Skeletal muscle cell (primary cell): ENCODE measurements at regions not wholly inside any gene's neighbourhood (a gene's known extent, or its start where the extent isn't known, plus 50 kb on each side); places are given as distances from the start of the nearest gene placed in this dataset.

Source experiments
- DNase-seq: peaks from one replicate; pipeline ENCODE4 v3.0.0-alpha.2; 2010; ENCODE audit warnings: low read depth
- H3K4me3 ChIP-seq: 2 replicates; pipeline ENCODE4 v1.5.1; 2011; ENCODE audit warnings: low read depth, mild to moderate bottlenecking, control low read depth, low read length, moderate library complexity

- no peak for DNase-seq
- H3K4me3 ChIP-seq = no peak overlapping the region
Observed at GRCh38 chr22:27115816-27116256, 458.4 kb downstream of the MIAT start.

- H3K4me3 ChIP-seq = no peak overlapping the region
- no peak for DNase-seq
Observed at GRCh38 chr22:27116312-27117086, 459.1 kb downstream of the MIAT start.

- no peak overlapping the region for H3K4me3 ChIP-seq
- no peak for DNase-seq
Observed at GRCh38 chr22:27120036-27120435, 462.6 kb downstream of the MIAT start.

- no peak for DNase-seq
Observed at GRCh38 chr22:27122574-27122973, 465.2 kb downstream of the MIAT start.

GRCh38 chr22:27123880-27124279, 466.5 kb downstream of the MIAT start:
- H3K4me3 ChIP-seq = no peak overlapping the region
- no peak for DNase-seq

More at GRCh38 chr22:27122574-27122973, 465.2 kb downstream of the MIAT start:
- H3K4me3 ChIP-seq = no peak overlapping the region

- no peak for DNase-seq
- no peak overlapping the region for H3K4me3 ChIP-seq
Observed at GRCh38 chr22:27124351-27124966, 467.1 kb downstream of the MIAT start.

GRCh38 chr22:27125539-27125938, 468.2 kb downstream of the MIAT start:
- H3K4me3 ChIP-seq = no peak overlapping the region
- DNase-seq = no peak

- no peak for DNase-seq
- H3K4me3 ChIP-seq = no peak overlapping the region
Observed at GRCh38 chr22:27127911-27128310, 470.5 kb downstream of the MIAT start.

GRCh38 chr22:27128461-27129085, 471.2 kb downstream of the MIAT start:
- H3K4me3 ChIP-seq = no peak overlapping the region
- no peak for DNase-seq

GRCh38 chr22:27129266-27129665, 471.9 kb downstream of the MIAT start:
- no peak for DNase-seq
- H3K4me3 ChIP-seq = no peak overlapping the region

GRCh38 chr22:27130906-27131305, 473.5 kb downstream of the MIAT start:
- no peak overlapping the region for H3K4me3 ChIP-seq
- no peak for DNase-seq

GRCh38 chr22:27131346-27131745, 474.0 kb downstream of the MIAT start:
- DNase-seq = no peak
- H3K4me3 ChIP-seq = no peak overlapping the region

GRCh38 chr22:27132400-27132799, 475.0 kb downstream of the MIAT start:
- H3K4me3 ChIP-seq = no peak overlapping the region
- no peak for DNase-seq

GRCh38 chr22:27133019-27133431, 475.6 kb downstream of the MIAT start:
- no peak for DNase-seq
- H3K4me3 ChIP-seq = no peak overlapping the region

GRCh38 chr22:27133681-27134314, 476.4 kb downstream of the MIAT start:
- H3K4me3 ChIP-seq = no peak overlapping the region
- DNase-seq = no peak

- no peak overlapping the region for H3K4me3 ChIP-seq
Observed at GRCh38 chr22:27134315-27134701, 476.9 kb downstream of the MIAT start.

GRCh38 chr22:27135031-27135981, 477.9 kb downstream of the MIAT start:
- DNase-seq = peak; percentile 54
- no peak overlapping the region for H3K4me3 ChIP-seq

More at GRCh38 chr22:27134315-27134701, 476.9 kb downstream of the MIAT start:
- DNase-seq = peak; percentile 68

- H3K4me3 ChIP-seq = no peak overlapping the region
- no peak for DNase-seq
Observed at GRCh38 chr22:27136596-27136995, 479.2 kb downstream of the MIAT start.

GRCh38 chr22:27137871-27138337, 480.5 kb downstream of the MIAT start:
- no peak for DNase-seq
- H3K4me3 ChIP-seq = no peak overlapping the region
